ENCODE measurements at regions not wholly inside any gene's neighbourhood (a gene's known extent, or its start where the extent isn't known, plus 50 kb on each side); places are given as distances from the start of the nearest gene placed in this dataset.

DNA sequence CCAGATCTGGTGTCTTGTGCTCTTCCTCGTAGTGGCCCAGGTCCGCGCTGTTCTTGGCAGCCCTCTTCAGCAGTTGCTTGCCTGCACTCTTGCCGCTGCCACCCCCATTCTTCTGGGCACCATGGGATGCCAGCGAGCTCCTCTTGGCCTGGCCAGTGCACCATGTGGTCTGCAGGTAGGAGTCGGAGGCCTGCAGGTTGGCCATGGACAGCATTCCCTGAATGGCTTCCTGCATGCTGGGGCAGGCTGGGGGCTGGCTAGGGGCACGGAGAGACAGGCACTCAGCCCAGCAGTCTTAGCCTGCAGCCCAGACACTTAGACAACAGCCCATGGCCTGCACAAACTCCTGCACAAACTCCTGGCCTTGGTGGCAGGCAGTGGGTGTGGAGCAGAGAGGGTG lies 234.9 kb downstream of the TUBA3C start:
- Histone ChIP-seq H3K27me3 (ENCODE audit: insufficient read depth, poor library complexity, severe bottlenecking) (no peaks in the 10 kb centered on the region), H3K27ac (replicated peaks) (no peak overlapping the region), H3K4me3 (replicated peaks; ENCODE audit: insufficient read depth, low read length) (no peak overlapping the region)
- TF ChIP-seq SPI1 (IDR thresholded peaks at IDR 0.05; ENCODE audit: borderline replicate concordance, low read depth) = no peak
- TF ChIP-seq CTCF (IDR thresholded peaks at IDR 0.05; ENCODE audit: insufficient read depth, low read length) = no peak
- TF ChIP-seq GABPA (IDR thresholded peaks at IDR 0.05; ENCODE audit: low read depth) = no peak
- TF ChIP-seq POLR2AphosphoS5 (IDR thresholded peaks at IDR 0.05; ENCODE audit: low read depth) = no peak
- no peak for DNase-seq (ENCODE audit: low read depth in 1 of 2, low spot score in 1 of 2)

- no peaks in the 10 kb centered on the region for H3K27me3 ChIP-seq (ENCODE audit: insufficient read depth, poor library complexity, severe bottlenecking)
Observed at GRCh38 chr13:18944501-18945068, 237.0 kb downstream of the TUBA3C start.

DNA sequence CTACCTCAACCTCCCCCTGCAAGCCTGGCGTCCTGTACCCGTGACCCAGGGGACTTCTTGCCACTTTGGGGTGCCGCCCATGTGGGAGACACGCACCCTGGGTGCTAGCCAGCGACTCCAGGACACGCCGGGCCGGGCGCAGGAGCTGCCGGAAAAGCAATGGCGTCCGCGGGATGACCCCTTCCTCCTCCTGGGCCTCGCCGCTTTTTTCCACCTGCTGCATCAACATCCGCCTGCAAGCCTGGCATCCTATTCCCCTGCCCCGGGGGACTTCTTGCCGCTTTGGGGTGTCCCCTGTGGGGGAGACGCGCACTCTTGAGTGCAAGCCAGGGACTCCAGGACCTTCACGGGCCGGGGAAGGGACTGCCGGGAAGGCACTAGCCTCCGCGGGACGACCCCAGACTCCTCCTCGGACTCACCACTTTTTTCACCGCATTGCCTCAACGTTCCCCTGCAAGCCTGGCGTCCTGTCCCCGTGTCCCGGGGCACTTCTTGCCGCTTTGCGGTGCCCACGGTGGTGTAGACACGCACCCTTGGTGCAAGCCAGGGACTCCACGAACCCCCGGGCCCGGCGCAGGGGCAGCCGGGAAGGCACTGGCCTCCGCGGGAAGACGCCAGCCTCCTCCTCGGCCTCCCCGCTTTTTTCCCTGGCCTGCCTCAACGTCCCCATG lies 237.8 kb downstream of the TUBA3C start:
- Histone ChIP-seq H3K4me3 (replicated peaks; ENCODE audit: insufficient read depth, low read length) (no peak overlapping the region), H3K27ac (replicated peaks) (no peak overlapping the region), H3K27me3 (ENCODE audit: insufficient read depth, poor library complexity, severe bottlenecking) (no peaks in the 10 kb centered on the region)
- no peak for DNase-seq (ENCODE audit: low read depth in 1 of 2, low spot score in 1 of 2)
- TF ChIP-seq, protein P1, sequence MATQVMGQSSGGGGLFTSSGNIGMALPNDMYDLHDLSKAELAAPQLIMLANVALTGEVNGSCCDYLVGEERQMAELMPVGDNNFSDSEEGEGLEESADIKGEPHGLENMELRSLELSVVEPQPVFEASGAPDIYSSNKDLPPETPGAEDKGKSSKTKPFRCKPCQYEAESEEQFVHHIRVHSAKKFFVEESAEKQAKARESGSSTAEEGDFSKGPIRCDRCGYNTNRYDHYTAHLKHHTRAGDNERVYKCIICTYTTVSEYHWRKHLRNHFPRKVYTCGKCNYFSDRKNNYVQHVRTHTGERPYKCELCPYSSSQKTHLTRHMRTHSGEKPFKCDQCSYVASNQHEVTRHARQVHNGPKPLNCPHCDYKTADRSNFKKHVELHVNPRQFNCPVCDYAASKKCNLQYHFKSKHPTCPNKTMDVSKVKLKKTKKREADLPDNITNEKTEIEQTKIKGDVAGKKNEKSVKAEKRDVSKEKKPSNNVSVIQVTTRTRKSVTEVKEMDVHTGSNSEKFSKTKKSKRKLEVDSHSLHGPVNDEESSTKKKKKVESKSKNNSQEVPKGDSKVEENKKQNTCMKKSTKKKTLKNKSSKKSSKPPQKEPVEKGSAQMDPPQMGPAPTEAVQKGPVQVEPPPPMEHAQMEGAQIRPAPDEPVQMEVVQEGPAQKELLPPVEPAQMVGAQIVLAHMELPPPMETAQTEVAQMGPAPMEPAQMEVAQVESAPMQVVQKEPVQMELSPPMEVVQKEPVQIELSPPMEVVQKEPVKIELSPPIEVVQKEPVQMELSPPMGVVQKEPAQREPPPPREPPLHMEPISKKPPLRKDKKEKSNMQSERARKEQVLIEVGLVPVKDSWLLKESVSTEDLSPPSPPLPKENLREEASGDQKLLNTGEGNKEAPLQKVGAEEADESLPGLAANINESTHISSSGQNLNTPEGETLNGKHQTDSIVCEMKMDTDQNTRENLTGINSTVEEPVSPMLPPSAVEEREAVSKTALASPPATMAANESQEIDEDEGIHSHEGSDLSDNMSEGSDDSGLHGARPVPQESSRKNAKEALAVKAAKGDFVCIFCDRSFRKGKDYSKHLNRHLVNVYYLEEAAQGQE (IDR thresholded peaks at IDR 0.05; ENCODE audit: insufficient replicate concordance, low read depth) = no peak
- no peak for TF ChIP-seq SPI1 (IDR thresholded peaks at IDR 0.05; ENCODE audit: borderline replicate concordance, low read depth)
- no peak for TF ChIP-seq CTCF (IDR thresholded peaks at IDR 0.05; ENCODE audit: insufficient read depth, low read length)
- TF ChIP-seq GABPA (IDR thresholded peaks at IDR 0.05; ENCODE audit: low read depth) = no peak
- no peak for TF ChIP-seq POLR2AphosphoS5 (IDR thresholded peaks at IDR 0.05; ENCODE audit: low read depth)

More at GRCh38 chr13:18944501-18945068, 237.0 kb downstream of the TUBA3C start:
- no peak overlapping the region for H3K27ac ChIP-seq (replicated peaks)
- TF ChIP-seq SPI1 (IDR thresholded peaks at IDR 0.05; ENCODE audit: borderline replicate concordance, low read depth) (no peak), POLR2AphosphoS5 (IDR thresholded peaks at IDR 0.05; ENCODE audit: low read depth) (no peak), GABPA (IDR thresholded peaks at IDR 0.05; ENCODE audit: low read depth) (no peak), CTCF (IDR thresholded peaks at IDR 0.05; ENCODE audit: insufficient read depth, low read length) (no peak)
- TF ChIP-seq, protein P1 (IDR thresholded peaks at IDR 0.05; ENCODE audit: insufficient replicate concordance, low read depth) = no peak
- no peak overlapping the region for H3K4me3 ChIP-seq (replicated peaks; ENCODE audit: insufficient read depth, low read length)
- DNase-seq (ENCODE audit: low read depth in 1 of 2, low spot score in 1 of 2) = no peak
